GM19025 (cell line): ENCODE measurements at regions not wholly inside any gene's neighbourhood (a gene's known extent, or its start where the extent isn't known, plus 50 kb on each side); places are given as distances from the start of the nearest gene placed in this dataset.

Experiments used
- ATAC-seq: cut with Tn5 transposase; IDR thresholded peaks from one replicate; pipeline ENCODE4 v1.9.1; 2021; ENCODE audit warnings: mild to moderate bottlenecking, low read depth, moderate library complexity; ENCODE audit not compliant: unreplicated experiment

DNA sequence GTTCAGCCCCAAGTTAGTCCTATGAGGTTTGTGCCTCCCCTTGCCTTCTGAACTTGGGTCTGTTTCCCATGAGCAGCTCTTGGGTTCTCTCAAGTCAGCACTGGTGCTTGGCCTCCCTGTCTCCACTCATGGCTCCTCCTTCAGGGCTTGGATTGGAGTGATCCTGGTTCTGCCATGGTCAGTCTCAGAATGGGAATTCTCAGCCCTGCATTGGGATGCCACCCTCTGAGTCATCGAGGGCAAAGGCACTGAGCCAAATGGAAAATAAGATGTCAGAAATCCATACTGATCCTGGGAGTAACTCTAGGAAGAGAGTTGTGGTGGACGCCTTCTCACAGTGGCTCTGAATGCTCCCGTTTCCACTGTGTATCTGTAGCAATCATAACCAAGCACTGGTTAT, 233.4 kb upstream of the HABP2 start:
- ATAC-seq, result no peak

- ATAC-seq, result no peak
Measured at GRCh38 chr10:113320211-113320610, 232.6 kb upstream of the HABP2 start.

- no peak for ATAC-seq
Measured at GRCh38 chr10:113320987-113321386, 231.9 kb upstream of the HABP2 start.

GRCh38 chr10:113322843-113323242, 230.0 kb upstream of the HABP2 start:
- ATAC-seq, result no peak

- no peak for ATAC-seq
Measured at GRCh38 chr10:113323985-113324384, 228.9 kb upstream of the HABP2 start.

DNA sequence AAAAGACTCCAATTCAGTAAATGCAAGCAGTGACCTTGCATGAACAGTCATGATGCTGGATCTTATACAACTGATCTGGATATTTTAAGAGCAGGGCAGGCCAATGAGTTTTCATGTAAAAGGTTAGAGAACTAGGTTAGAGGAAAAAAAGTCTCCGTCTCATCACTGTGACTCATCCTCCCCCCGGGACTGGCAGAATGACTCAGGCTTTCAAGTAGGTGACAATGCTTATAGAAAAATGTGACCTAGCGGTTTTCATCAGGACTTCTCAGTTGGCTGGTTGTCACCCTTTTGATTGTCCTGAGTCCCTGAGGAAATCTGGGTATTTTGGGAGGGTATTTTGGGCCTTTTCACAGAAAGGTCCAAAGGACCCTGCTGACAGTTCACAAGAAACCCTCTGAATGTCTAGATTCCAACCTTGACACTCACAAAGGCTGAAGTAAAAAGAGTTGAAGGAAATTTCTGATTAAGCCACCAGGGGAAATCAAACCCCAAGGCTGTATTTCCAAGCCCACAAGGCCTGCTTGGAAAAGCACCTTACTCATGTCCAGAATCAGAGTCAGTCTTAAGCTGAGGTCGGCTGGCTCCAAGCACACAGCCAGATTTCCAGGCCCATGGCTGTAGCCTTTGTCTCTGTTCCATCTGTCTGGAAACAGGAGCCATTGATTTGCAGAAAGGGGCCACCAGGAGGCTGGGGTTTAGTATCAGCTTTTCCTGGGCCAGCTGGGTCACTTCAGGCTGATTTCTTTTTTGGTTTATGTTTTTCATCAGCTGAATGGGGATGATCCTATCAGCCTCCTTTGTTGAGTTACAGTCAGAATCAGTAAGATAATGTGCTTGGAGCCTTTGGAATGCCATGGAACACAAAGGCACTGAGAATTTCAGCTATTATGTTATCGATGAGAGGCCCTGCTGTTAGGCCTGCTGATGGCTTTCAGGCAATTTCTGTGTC, 226.4 kb upstream of the HABP2 start:
- peak; percentile 88 for ATAC-seq

DNA sequence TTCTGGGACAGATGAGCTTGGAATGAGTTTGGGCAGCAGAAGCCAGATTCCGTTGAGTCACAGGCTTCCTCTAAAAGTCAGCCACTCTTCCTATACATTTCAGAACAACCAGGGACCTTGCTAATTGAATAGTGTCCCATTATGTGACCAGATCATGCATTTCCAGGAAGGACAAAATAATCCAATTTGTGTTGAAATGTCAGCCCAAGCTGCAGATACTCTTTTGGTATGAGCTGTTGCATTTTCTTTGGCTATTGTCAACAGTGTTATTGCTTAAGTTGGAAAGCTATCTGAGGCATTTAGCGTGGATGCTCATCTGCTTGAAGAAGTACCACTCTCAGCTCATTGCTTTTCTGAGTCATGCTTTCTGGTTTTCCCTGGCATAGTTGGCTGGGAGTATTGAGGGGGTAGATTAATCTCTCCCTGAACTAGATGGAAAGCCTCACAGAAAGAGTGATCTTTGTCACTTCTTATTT, 223.7 kb upstream of the HABP2 start:
- ATAC-seq, result no peak

- no peak for ATAC-seq
Measured at GRCh38 chr10:113331961-113332360, 220.9 kb upstream of the HABP2 start.

- ATAC-seq, result no peak
Measured at GRCh38 chr10:113333313-113333712, 219.5 kb upstream of the HABP2 start.

DNA sequence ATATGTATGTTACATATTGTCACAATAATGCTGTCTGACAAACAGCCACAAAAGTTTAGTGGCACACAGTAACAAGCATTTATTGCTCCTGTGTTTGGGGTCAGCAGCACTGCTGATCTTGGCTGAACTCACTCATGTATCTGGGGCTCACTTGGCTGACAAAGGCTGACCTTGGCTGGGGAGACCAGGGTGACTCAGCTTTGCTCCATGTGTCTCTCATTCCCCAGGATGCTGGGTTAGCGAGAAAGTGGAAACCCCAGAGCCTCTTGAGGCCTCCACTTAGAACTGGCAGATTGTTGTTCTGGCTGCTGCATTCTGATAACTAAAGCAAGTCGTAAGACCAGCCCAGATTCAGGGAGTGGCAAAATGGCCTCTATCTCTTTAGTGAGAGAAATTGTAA, 217.3 kb upstream of the HABP2 start:
- no peak for ATAC-seq

DNA sequence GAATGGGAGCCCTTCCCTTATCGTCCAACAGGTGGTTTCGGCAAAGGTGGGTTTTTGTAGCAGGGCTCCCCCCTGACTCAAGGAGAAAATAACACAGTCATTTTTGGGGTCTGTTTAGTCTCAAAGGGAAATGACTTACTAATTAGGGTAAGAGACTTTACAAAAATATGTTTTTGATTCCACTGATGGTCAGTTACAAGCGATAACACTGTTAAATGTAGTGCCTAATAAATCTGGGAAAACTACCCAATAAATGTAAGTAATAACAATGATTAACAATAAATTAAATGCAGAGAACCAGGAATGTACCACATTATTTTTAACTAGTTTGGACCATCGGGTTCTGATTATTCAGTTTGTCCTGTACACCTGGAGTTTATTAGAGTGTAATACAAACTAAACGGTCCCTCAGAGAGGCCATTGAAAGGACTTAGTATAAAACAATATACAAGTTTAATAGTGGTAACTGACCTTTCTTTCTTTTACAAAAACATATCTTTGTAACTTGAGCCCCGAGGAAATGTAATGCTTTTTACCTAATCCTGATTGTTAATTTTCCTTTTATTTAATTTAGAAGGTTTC, 216.2 kb upstream of the HABP2 start:
- no peak for ATAC-seq

DNA sequence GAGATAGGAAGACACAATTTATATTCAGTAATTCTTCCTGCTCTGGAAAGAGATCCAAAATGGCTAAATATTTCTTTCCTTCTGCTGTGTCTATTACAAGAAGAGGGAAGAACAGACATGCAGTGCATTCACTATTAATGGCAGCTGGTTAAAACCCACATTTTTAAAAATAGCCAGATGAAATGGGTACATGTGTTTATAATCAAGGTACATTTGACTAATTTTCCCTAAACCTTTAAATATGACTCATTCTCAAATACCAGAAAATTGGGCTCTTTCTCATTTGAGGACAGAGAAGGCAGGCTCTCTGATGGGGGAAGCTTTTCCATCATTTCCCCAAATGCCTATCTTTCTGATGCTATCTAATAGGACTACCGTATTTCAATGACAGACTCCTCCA, 215.7 kb upstream of the HABP2 start:
- ATAC-seq, result no peak

DNA sequence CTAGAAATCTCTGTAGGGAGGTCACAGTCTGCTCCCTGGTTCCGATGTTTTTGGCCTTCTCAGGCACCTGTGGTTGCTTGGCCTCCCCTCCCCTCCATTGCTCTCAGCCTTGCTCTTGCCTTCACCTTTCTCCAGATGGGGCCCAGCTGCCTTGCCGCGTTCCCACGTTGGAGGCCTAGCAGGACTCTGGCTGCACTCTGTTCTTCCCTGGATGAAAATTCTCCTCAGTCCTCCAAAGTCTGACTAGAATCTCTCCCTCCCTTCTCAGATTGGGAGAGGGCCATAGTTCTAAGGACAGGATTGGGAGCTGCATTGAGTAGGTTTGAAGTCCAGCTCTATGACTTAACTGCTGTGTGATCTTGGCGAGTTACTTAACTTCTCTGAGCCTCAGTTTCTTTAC, 213.7 kb upstream of the HABP2 start:
- no peak for ATAC-seq

DNA sequence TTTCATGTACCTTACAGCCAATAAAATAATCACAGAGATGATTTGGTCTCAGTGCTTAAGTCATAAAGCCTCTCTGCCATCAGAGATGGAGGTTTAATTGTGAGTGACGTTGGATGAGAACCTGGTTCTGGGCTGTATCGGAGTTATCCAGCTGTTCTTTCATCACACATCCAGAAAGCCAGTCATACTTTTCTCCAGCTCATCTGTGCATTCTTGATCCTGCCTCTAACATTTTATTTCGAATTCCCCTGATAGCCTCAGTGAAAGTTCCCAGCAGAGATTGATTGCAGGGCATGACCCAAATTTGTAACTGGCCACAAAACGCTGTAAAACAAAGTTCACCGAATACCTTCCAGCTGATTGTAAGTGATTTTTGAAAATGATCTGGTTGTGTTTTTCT, 212.6 kb upstream of the HABP2 start:
- ATAC-seq, result no peak

DNA sequence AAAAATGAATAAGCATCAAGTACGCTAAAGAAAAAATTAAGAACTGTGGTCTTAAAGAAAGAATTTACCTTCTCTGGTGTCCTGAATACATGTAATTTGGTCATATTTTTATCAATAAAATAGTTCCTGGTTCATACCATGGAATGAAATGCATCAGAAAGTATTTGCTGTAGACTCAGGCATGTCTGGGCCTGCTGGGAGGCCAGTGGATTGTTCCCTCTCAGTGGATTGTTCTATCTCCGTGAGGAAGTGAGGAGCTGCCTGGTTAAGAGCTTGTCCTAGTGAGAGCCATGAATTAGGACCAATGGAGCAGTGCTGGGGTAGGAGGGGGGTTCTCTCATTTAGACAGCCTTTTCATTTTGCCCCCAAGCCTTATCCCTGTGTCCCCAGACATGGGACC, 211.7 kb upstream of the HABP2 start:
- no peak for ATAC-seq

DNA sequence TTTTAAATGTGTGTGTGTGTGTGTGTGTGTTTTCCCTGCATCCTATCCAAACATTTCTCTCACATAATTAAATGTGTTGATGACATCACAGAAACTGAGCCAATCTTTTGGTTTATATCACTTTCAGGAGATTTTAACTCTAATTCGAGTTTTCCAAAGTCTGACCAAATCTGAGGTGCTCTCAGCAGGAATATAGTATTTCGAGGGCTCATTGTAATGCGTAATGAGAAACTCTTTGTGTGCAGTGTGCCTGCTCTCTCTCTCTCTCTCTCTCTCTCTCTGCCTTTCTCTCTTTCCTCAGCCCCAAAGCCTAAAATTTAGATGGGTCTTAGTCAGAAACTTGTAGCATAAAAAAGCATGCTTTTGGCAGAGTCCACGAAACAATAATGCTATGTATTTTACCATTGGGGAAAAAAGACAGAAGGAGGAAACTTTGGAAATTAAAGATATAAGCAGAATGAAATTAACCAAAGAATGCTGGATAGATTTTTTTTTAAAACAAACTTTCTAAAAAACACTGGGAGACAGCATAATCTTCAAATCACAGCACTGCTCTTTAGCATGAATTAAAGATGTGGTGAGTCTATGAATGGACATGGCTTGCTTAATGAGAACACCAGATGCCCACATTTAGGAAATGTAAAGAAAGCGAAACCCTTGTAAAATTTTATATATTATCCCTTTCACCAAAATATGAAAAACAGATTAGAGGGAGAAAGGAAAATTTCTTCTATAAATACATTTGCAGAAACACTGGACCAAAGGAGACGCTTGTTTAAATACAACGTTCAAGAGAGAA, 206.8 kb upstream of the HABP2 start:
- no peak for ATAC-seq

GRCh38 chr10:113347508-113347907, 205.3 kb upstream of the HABP2 start:
- no peak for ATAC-seq

DNA sequence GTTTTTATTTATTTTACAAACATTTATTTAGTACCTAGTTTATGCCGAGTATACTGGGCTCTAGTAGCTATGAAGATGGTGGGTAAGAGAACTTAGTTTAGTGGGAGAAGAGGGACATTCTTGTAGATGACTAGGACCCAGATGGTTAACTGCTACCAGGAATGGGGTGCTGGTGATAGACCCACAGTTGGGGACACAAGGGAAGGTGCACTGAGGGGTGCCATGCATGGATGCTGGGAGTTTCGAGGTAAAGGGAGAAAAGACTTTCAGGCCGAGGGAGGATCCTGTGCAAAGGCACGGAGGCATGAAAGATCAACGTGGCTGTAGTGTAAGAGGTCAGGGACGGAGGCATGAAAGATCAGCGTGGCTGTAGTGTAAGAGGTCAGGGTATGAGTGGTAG, 204.2 kb upstream of the HABP2 start:
- no peak for ATAC-seq

GRCh38 chr10:113350311-113351040, 202.4 kb upstream of the HABP2 start:
- ATAC-seq, result no peak

GRCh38 chr10:113354711-113355110, 198.1 kb upstream of the HABP2 start:
- ATAC-seq, result no peak
